ENCODE measurements at regions not wholly inside any gene's neighbourhood (a gene's known extent, or its start where the extent isn't known, plus 50 kb on each side); places are given as distances from the start of the nearest gene placed in this dataset.

DNA sequence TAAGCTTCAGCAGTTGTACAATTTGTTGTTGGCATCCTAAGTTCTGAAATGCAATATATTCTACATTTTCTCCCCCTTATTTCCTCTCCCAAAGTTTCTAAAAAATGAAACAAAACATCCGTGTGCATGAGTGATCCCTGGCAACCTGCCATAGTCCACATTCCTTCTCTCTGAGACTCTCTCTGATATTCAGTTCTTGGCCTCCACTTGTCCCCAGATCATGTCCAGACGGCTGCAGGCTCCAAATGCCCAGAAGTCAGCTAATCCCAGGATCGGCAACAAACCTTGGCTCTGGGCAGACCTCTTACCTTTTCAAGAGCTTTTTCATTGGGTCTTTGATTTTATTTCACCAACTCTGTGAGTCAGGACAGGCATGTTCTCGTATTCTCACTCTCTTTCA, 187.8 kb downstream of the ETS2 start:
- no peaks in the 10 kb centered on the region for H3K36me3 ChIP-seq
- TF ChIP-seq, protein P1, sequence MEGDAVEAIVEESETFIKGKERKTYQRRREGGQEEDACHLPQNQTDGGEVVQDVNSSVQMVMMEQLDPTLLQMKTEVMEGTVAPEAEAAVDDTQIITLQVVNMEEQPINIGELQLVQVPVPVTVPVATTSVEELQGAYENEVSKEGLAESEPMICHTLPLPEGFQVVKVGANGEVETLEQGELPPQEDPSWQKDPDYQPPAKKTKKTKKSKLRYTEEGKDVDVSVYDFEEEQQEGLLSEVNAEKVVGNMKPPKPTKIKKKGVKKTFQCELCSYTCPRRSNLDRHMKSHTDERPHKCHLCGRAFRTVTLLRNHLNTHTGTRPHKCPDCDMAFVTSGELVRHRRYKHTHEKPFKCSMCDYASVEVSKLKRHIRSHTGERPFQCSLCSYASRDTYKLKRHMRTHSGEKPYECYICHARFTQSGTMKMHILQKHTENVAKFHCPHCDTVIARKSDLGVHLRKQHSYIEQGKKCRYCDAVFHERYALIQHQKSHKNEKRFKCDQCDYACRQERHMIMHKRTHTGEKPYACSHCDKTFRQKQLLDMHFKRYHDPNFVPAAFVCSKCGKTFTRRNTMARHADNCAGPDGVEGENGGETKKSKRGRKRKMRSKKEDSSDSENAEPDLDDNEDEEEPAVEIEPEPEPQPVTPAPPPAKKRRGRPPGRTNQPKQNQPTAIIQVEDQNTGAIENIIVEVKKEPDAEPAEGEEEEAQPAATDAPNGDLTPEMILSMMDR (IDR thresholded peaks at IDR 0.05), result no peak
- DNase-seq (peak in 2 of 4 donors; percentile 84 to 88), ATAC-seq (peak; percentile 50)
- intact Hi-C loops (cut with DNase I), result no loop called here
- H3K27me3 ChIP-seq, result no peaks in the 10 kb centered on the region
- H3K4me1 ChIP-seq, result peaks cover 26 to 94% of the 10 kb centered on the region in 2 donors
- H3K27ac ChIP-seq, result peak overlapping the region in 1 of 2 donors; percentile 62
- no peak overlapping the region for H3K4me3 ChIP-seq
- no peaks in the 10 kb centered on the region for H3K9me3 ChIP-seq

DNA sequence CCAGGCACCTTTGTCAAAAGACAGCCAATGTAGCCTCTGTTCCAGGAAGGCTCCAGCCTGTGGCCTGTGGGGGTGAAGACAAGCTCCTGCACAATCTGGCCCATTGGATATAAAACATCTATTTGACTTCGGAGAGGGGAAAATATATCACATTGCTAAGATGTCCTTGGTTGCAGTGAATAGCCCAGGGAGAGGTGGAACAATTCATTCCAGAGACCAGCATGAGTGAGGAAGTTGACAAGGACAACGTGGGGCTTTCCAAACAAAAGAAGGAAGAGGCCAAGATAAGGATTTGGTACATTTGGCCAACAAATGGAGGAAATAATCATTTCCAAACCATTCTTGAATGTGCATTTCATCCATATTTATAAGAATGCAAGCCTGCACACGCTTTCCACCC, 187.0 kb downstream of the ETS2 start:
- no peak for DNase-seq
- peaks cover 26 to 94% of the 10 kb centered on the region in 2 donors for H3K4me1 ChIP-seq
- H3K27ac ChIP-seq, result peak overlapping the region; percentile 62
- no peaks in the 10 kb centered on the region for H3K27me3 ChIP-seq
- no peak for ATAC-seq
- intact Hi-C loops (cut with DNase I), result no loop called here
- no peaks in the 10 kb centered on the region for H3K36me3 ChIP-seq
- TF ChIP-seq, protein P1 (IDR thresholded peaks at IDR 0.05), result no peak
- no peak overlapping the region for H3K4me3 ChIP-seq
- no peaks in the 10 kb centered on the region for H3K9me3 ChIP-seq

DNA sequence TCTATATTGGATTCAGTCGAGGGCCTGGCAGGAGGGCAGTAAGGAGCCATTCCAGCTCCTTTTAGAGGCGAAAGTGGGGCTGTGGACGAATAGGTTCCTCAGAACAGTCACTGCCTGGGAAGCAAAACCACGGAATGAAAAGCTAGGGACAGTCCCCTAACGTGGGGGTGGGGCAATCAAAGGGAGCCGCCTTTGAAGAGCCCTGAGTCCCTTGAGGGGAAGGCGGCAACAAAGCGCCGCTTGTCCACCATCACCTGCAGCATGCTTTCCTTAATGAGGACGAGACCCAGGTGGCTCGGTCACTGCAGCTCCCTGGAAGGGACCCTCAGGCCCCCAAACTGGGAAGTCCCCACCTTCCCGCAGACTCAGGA, 184.7 kb downstream of the ETS2 start:
- Histone ChIP-seq H3K9me3 (no peaks in the 10 kb centered on the region), H3K36me3 (no peaks in the 10 kb centered on the region), H3K4me1 (peaks cover 26 to 94% of the 10 kb centered on the region in 2 donors), H3K27me3 (peaks cover 0 to 4% of the 10 kb centered on the region in 2 donors), H3K4me3 (no peak overlapping the region), H3K27ac (peak overlapping the region; percentile 44 to 62)
- TF ChIP-seq, protein P1 (IDR thresholded peaks at IDR 0.05), result no peak
- intact Hi-C loops (cut with DNase I), result no loop called here
- ATAC-seq (peak; percentile 44), DNase-seq (peak in 1 of 4 donors; percentile 59)

DNA sequence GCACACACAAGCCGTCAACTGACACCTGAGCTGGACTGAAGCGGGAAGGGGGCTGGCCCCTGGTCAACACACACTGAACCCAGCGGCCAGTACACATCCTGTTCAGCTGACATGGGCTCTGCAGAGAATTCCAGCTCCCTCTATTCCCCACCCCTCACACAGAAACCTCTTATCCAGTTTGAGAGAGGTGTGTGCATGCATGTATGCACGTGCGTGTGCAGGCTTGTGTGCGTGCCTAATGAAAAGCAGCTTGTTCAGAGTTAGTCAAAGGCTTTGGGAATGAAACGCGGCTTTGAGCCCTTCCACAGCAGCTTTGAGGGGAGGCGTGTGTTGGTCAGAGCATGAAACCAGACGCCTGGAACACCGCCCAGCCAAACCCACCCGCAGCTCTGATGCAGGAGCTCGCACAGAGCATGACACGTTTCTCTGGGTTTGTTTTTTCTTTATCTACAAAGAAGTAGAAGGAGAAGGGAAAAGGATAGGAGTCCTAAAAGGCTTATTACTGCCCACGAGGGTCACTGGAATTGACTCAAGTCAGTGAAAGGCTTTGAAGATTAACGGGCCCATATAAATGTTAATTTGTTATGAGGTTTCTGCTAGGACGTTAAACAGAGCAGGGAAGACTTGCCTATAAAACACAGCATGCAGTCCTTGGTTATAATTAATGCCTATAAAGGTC, 184.2 kb downstream of the ETS2 start:
- Histone ChIP-seq H3K9me3 (no peaks in the 10 kb centered on the region), H3K4me3 (no peak overlapping the region), H3K36me3 (no peaks in the 10 kb centered on the region), H3K27ac (peak overlapping the region; percentile 44 to 62), H3K27me3 (peaks cover 0 to 7% of the 10 kb centered on the region in 2 donors), H3K4me1 (peaks cover 31 to 94% of the 10 kb centered on the region in 2 donors)
- ATAC-seq (peak; percentile 52), DNase-seq (peak in 2 of 4 donors; percentile 83 to 87)
- intact Hi-C loops (cut with DNase I), result no loop called here
- TF ChIP-seq, protein P1 (IDR thresholded peaks at IDR 0.05), result no peak

DNA sequence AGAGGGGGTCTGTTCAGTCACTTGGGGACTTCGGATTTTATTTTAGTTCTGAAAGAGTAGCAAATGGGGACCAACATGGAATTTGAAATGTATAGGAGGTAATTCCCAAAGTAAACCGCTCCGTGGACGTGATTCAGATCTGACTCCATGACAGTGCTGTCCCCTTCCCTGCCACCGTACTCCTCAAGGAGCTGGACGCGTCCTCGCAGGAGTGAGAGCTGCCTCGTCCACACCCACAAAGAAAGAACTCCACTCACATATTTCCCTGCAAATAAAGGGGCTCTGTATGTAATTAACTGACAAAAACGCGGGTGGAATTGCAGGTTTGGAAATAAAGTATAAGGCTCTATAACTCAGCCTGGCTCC, 183.6 kb downstream of the ETS2 start:
- no peak overlapping the region for H3K4me3 ChIP-seq
- peaks cover 34 to 94% of the 10 kb centered on the region in 2 donors for H3K4me1 ChIP-seq
- intact Hi-C loops (cut with DNase I), result no loop called here
- no peak for ATAC-seq
- H3K9me3 ChIP-seq, result no peaks in the 10 kb centered on the region
- H3K36me3 ChIP-seq, result no peaks in the 10 kb centered on the region
- no peak for DNase-seq
- no peak overlapping the region for H3K27ac ChIP-seq
- peaks cover 0 to 7% of the 10 kb centered on the region in 2 donors for H3K27me3 ChIP-seq
- TF ChIP-seq, protein P1 (IDR thresholded peaks at IDR 0.05), result no peak

All from left lung (tissue), 4 donors.